D721Med (cell line): ENCODE measurements at regions not wholly inside any gene's neighbourhood (a gene's known extent, or its start where the extent isn't known, plus 50 kb on each side); places are given as distances from the start of the nearest gene placed in this dataset.

ENCODE experiments used
- DNase-seq: peaks from one replicate; pipeline ENCODE4 v3.0.0; 2011; ENCODE audit warnings: low spot score; ENCODE audit not compliant: insufficient read length
- FAIRE-seq: peaks from 2 replicates; lab custom pipeline; 2011; peaks lifted over from hg19 to GRCh38; lab: Jason Lieb, UNC
- TF ChIP-seq, protein P1 (sequence below): IDR thresholded peaks from 2 replicates; pipeline ENCODE4 v1.5.1; 2012; ENCODE audit warnings: mild to moderate bottlenecking, control low read depth; ENCODE audit not compliant: insufficient read depth; ENCODE audit errors: missing control alignments

DNA sequence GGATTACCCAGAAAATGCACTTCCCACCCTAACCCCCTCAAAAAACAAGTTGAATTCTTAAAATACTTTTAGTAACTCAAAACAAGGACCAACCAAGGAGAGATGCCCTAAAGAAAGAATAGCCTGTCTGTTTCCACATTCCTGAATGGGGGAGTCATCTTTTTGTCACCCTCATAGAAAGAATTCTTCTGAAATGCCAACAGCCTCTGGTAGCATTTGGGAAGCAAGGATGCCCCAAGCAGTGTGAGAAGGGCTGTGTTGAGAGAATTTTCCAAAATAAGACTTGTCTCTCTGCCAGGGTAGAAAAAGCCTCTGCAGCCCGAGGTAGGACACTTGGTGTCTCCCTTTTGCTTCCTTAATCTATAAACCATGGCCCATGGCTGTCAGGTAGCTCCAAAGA lies 173.1 kb upstream of the VCX3A start:
- TF ChIP-seq, protein P1, sequence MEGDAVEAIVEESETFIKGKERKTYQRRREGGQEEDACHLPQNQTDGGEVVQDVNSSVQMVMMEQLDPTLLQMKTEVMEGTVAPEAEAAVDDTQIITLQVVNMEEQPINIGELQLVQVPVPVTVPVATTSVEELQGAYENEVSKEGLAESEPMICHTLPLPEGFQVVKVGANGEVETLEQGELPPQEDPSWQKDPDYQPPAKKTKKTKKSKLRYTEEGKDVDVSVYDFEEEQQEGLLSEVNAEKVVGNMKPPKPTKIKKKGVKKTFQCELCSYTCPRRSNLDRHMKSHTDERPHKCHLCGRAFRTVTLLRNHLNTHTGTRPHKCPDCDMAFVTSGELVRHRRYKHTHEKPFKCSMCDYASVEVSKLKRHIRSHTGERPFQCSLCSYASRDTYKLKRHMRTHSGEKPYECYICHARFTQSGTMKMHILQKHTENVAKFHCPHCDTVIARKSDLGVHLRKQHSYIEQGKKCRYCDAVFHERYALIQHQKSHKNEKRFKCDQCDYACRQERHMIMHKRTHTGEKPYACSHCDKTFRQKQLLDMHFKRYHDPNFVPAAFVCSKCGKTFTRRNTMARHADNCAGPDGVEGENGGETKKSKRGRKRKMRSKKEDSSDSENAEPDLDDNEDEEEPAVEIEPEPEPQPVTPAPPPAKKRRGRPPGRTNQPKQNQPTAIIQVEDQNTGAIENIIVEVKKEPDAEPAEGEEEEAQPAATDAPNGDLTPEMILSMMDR, result peak; percentile 2
- no peak for FAIRE-seq
- DNase-seq, result no peak

DNA sequence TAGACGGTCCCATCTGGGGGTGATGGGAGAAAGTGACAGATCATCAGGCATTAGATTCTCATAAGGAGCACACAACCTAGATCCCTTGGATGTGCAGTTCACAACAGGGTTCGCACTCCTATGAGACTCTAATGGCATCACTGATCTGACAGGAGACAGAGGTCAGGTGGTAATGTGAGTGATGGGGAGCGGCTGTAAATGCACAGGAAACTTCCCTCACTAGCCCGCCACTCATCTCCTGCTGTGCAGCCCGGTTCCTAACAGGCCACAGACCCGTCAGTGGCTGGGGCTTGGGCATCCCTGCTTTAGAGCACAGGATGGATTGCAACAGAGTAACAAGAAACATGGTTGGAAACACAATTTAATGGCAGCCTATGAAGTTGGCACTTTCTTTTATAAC lies 172.6 kb upstream of the VCX3A start:
- TF ChIP-seq, protein P1, result no peak
- DNase-seq (no peak), FAIRE-seq (no peak)

DNA sequence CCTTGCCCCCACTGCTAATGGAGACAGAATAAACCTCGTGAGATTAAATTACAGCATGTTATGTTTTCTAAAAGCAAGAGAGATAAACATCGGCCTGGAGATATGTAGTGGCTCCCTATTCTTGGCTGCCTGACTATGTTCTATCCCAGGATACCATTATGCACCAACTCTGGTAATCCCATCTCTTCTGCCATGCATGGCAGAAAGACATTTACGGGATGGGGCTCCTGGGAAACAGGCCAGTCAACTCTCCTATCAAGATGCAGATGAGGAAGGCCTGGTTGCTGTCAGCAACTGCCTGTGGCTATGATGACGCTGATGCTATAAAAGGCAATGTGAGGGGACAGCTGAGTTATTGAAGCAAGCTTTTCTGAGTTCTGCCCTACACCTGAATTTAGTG lies 166.2 kb upstream of the VCX3A start:
- no peak for DNase-seq
- TF ChIP-seq, protein P1, result no peak
- FAIRE-seq, result no peak

DNA sequence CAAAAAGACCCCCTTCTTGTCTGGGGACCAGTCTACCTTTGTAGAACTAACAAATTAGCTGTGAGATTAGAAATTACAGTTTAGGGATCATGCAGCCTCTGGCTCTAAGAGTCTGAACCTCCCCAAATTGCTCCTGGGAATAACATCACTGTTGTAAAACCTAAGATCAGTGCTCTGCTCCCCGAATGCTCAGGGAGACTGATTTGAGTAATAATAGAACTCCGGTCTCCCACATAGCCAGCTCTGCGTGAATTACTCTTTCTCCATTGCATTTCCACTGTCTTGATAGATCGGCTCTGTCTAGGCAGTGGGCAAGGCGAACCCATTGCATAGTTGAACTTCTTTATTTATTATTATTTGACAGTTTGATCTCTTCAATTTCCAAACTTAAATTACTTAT lies 160.8 kb upstream of the VCX3A start:
- TF ChIP-seq, protein P1, result no peak
- DNase-seq (no peak), FAIRE-seq (no peak)

DNA sequence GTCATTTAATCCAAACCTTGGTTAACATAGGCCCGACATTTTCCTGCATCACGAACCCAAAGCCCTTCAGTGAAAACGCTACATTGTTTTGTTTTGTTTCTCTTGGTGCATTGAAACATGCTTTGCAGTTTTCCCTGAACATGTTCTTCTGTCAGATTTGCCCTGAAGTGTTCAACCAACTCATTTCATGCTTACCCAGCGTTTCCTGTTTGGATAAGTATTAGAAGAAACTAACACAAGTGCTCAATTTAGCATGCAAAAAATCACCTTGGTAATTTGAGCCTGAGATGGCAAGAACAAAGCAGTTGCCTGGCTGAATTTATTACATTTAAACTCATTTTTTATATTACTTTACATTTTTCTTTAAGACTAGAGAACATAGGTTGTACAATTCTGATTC lies 160.1 kb upstream of the VCX3A start:
- FAIRE-seq (no peak), DNase-seq (no peak)
- TF ChIP-seq, protein P1, result no peak

DNA sequence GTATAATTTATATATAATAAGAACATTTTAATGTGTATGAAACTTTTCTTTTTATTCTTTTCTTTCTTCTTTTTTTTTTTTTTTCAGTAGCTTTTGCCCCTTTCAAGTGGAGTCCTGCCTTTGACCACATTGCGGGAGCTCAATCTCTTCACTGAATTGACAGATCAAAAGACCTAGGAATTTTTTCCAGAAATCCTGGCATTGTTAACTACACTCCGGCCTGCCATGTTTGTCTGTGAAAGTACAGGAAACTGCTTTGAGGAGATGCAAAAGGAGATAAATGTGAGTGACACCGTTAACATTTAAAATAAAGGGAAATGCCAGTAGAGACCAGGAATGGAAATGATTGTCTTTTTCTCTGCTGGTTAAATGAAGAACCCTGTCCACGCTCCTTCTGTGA lies 159.3 kb upstream of the VCX3A start:
- TF ChIP-seq, protein P1, result no peak
- no peak for DNase-seq
- FAIRE-seq, result no peak

DNA sequence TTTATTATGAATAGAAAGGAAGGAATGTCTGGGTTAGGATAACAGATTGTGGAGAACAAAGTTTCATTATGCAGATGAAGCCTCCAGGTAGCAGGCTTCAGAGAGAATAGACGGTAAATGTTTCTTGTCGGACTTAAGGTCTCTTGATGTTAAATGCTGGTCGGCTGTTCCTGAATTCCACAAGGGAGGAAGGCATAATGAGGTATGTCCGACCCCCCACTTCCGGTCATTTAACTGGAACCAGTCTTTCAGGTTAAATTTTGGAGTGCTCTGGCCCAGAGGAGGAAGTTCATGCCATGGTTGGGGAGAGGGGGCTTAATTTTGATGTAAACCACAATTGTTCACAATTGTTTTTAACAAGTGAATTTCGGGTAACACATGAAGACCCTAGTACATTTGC lies 158.1 kb upstream of the VCX3A start:
- FAIRE-seq (no peak), DNase-seq (no peak)
- TF ChIP-seq, protein P1, result no peak
